Panc1 (cell line): ENCODE measurements at regions not wholly inside any gene's neighbourhood (a gene's known extent, or its start where the extent isn't known, plus 50 kb on each side); places are given as distances from the start of the nearest gene placed in this dataset.

ENCODE experiments used
- ATAC-seq: fragments of 200-7000 bp; cut with Tn5 transposase; 2 replicates; pipeline ENCODE4 v1.9.1; 2020; ENCODE audit warnings: mild to moderate bottlenecking, moderate library complexity
- BruUV-seq: library from RNA; stranded (reverse); fragments of 400-500 nt; replicated peaks from 2 replicates; lab custom pipeline; 2021; lab: Mats Ljungman, UMichigan
- CTCF ChIA-PET: fragments of 300-600 bp; sonication (Branson Sonifier 250); formaldehyde crosslinking; loops from one replicate; lab custom pipeline; 2022; ENCODE audit warnings: antibody characterized with exemption; lab: Charles Lee
- POLR2A ChIA-PET: fragments of 300-600 bp; sonication (Branson Sonifier 250); formaldehyde crosslinking; loops from one replicate; lab custom pipeline; 2022; ENCODE audit warnings: antibody characterized with exemption; lab: Charles Lee
- DNase-seq: peaks from one replicate; pipeline ENCODE4 v3.0.0-alpha.2; 2010; ENCODE audit warnings: low read depth, low spot score
- H3K27ac ChIP-seq: 2 replicates; pipeline ENCODE4 v1.5.1; 2011; ENCODE audit warnings: mild to moderate bottlenecking, low read length, inconsistent platforms
- H3K27me3 ChIP-seq: fragments of 200-500 bp; sonication (Bioruptor generic); 2 replicates; pipeline ENCODE4 v1.6.0; 2014; ENCODE audit warnings: low read length, inconsistent platforms; ENCODE audit not compliant: control insufficient read depth, insufficient read depth
- H3K36me3 ChIP-seq: fragments of 200-500 bp; sonication (Bioruptor generic); 2 replicates; pipeline ENCODE4 v1.5.1; 2014; ENCODE audit warnings: inconsistent platforms, mild to moderate bottlenecking, low read length, moderate library complexity; ENCODE audit not compliant: control insufficient read depth, insufficient read depth
- H3K4me1 ChIP-seq: 2 replicates; pipeline ENCODE4 v1.5.1; 2011; ENCODE audit warnings: inconsistent platforms, mild to moderate bottlenecking, low read length, moderate library complexity; ENCODE audit not compliant: control insufficient read depth, insufficient read depth
- H3K4me3 ChIP-seq, 2 experiments: 2 replicates each; pipeline ENCODE4 v1.5.1; 2011 to 2012; ENCODE audit warnings: low read depth in 2 of 2, low read length in 2 of 2, mild to moderate bottlenecking in 2 of 2, inconsistent platforms in 1 of 2, moderate library complexity in 1 of 2
- H3K9me3 ChIP-seq: fragments of 200-500 bp; sonication (Bioruptor generic); 2 replicates; pipeline ENCODE4 v1.5.1; 2014; ENCODE audit warnings: low read depth, mild to moderate bottlenecking, inconsistent platforms, low read length, moderate library complexity; ENCODE audit not compliant: control insufficient read depth, insufficient read depth
- POLR2AphosphoS5 ChIP-seq: IDR thresholded peaks from 2 replicates; pipeline ENCODE4 v1.6.1; 2012; ENCODE audit warnings: mild to moderate bottlenecking, low read depth, low read length, moderate library complexity
- SIN3A ChIP-seq: IDR thresholded peaks from 2 replicates; pipeline ENCODE4 v1.6.1; 2012; ENCODE audit warnings: low read depth, mild to moderate bottlenecking, low read length, moderate library complexity, borderline replicate concordance; ENCODE audit not compliant: insufficient read depth
- TCF7L2 ChIP-seq: IDR thresholded peaks from 2 replicates; pipeline ENCODE4 v1.6.1; 2011; ENCODE audit warnings: mild to moderate bottlenecking, low read depth, low read length, inconsistent platforms
- in situ Hi-C: cut with HindIII; loops from 2 replicates; pipeline ENCODE4 v1.10.0; 2016; ENCODE audit warnings: low sequenced_read_pairs, low pct_unique_long_range_greater_than_20kb
- intact Hi-C: fragments of 100-400 bp; cut with micrococcal nuclease; formaldehyde crosslinking; loops from one replicate; pipeline ENCODE4 v1.10.0; 2022; ENCODE audit not compliant: unreplicated experiment
- TF ChIP-seq, protein P1 (sequence below): fragments of 450-650 bp; IDR thresholded peaks from 2 replicates; pipeline ENCODE4 v1.5.1; 2017; ENCODE audit warnings: mild to moderate bottlenecking
- TF ChIP-seq, protein P2 (sequence below), 2 experiments: IDR thresholded peaks; 2 replicates each; pipeline ENCODE4 v1.6.1; 2011 to 2012; ENCODE audit warnings: low read depth in 2 of 2, control low read depth in 1 of 2, low read length in 1 of 2, mild to moderate bottlenecking in 1 of 2, moderate library complexity in 1 of 2; ENCODE audit not compliant: insufficient read depth in 1 of 2

DNA sequence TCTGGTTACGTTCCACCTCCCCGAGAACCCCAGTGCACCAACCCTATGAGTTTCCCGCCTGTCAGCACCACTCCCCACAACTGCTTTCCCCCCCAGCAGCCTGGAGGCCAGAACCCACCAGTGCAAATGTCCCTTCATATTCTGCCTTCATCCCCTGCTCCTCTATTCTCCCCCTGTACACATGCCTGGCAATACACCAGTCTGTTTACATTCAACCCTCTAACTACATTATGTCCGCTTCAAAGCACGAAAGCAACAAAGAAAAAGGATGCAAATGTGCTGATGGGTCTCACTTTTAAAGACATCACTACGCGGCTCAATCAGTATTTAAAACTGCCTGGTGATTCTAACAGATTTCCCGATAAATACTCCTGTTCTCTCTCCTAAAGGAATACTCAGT lies 126.7 kb upstream of the SORBS2 start:
- DNase-seq (no peak), ATAC-seq (no peak)
- in situ Hi-C loops (no loop called here), intact Hi-C loops (no loop called here)
- Histone ChIP-seq H3K27me3 (no peaks in the 10 kb centered on the region), H3K27ac (no peak overlapping the region), H3K4me3 (no peak overlapping the region), H3K4me1 (no peaks in the 10 kb centered on the region), H3K9me3 (no peaks in the 10 kb centered on the region), H3K36me3 (no peaks in the 10 kb centered on the region)
- TF ChIP-seq TCF7L2 (no peak), POLR2AphosphoS5 (no peak), SIN3A (no peak)
- TF ChIP-seq, protein P1, sequence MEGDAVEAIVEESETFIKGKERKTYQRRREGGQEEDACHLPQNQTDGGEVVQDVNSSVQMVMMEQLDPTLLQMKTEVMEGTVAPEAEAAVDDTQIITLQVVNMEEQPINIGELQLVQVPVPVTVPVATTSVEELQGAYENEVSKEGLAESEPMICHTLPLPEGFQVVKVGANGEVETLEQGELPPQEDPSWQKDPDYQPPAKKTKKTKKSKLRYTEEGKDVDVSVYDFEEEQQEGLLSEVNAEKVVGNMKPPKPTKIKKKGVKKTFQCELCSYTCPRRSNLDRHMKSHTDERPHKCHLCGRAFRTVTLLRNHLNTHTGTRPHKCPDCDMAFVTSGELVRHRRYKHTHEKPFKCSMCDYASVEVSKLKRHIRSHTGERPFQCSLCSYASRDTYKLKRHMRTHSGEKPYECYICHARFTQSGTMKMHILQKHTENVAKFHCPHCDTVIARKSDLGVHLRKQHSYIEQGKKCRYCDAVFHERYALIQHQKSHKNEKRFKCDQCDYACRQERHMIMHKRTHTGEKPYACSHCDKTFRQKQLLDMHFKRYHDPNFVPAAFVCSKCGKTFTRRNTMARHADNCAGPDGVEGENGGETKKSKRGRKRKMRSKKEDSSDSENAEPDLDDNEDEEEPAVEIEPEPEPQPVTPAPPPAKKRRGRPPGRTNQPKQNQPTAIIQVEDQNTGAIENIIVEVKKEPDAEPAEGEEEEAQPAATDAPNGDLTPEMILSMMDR, result no peak
- TF ChIP-seq, protein P2, sequence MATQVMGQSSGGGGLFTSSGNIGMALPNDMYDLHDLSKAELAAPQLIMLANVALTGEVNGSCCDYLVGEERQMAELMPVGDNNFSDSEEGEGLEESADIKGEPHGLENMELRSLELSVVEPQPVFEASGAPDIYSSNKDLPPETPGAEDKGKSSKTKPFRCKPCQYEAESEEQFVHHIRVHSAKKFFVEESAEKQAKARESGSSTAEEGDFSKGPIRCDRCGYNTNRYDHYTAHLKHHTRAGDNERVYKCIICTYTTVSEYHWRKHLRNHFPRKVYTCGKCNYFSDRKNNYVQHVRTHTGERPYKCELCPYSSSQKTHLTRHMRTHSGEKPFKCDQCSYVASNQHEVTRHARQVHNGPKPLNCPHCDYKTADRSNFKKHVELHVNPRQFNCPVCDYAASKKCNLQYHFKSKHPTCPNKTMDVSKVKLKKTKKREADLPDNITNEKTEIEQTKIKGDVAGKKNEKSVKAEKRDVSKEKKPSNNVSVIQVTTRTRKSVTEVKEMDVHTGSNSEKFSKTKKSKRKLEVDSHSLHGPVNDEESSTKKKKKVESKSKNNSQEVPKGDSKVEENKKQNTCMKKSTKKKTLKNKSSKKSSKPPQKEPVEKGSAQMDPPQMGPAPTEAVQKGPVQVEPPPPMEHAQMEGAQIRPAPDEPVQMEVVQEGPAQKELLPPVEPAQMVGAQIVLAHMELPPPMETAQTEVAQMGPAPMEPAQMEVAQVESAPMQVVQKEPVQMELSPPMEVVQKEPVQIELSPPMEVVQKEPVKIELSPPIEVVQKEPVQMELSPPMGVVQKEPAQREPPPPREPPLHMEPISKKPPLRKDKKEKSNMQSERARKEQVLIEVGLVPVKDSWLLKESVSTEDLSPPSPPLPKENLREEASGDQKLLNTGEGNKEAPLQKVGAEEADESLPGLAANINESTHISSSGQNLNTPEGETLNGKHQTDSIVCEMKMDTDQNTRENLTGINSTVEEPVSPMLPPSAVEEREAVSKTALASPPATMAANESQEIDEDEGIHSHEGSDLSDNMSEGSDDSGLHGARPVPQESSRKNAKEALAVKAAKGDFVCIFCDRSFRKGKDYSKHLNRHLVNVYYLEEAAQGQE (IDR thresholded peaks at IDR 0.05; ENCODE audit: insufficient read depth in 1 of 2, low read depth in 2 of 2, low read length in 1 of 2), result no peak
- ChIA-PET POLR2A (no interaction called here), CTCF (no interaction called here)
- no TSS peak for BruUV-seq

DNA sequence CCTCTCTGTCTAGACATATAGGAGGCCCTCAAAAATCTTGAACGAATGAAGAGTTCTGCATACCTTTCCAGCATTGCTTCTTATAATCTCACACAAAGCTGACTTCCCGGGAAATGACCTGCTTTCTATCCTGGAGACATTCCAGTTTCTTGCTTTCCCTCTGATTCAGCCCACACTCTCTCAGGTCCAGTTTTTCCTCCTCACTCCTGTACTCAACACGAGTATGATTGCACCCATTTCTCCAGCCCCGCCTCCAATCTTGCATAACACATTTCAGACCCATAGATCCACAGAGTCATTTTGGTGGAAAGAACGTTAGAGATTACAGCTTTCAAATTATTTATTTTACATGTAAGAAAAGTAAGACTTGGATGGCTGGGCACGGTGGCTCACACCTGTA lies 127.5 kb upstream of the TLR3 start:
- ChIA-PET POLR2A (no interaction called here), CTCF (no interaction called here)
- no peaks in the 10 kb centered on the region for H3K9me3 ChIP-seq
- no peak for TF ChIP-seq SIN3A
- in situ Hi-C loops, result no loop called here
- intact Hi-C loops, result no loop called here
- H3K4me1 ChIP-seq, result no peaks in the 10 kb centered on the region
- H3K4me3 ChIP-seq, result no peak overlapping the region
- H3K36me3 ChIP-seq, result no peaks in the 10 kb centered on the region
- no TSS peak for BruUV-seq
- no peaks in the 10 kb centered on the region for H3K27me3 ChIP-seq
- no peak for DNase-seq
- H3K27ac ChIP-seq, result no peak overlapping the region
- ATAC-seq, result no peak

DNA sequence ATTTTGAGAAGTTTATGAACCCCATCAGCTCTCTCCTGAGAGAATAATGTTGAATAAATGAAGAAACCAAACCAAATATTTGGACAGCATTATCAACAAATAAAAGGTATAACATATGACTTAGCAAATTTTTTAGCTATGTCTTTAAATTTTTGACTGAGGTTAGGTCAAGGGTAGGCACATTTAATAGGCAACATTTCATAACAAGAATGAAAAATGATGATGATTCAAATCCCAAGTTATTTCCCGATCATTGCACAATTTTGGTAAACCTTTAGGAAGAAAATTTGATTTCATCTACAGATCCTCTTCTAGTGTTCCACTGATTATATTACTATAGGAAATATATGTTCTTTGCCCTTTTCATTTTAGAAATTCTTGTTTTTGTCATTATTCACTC lies 123.7 kb upstream of the TLR3 start:
- Histone ChIP-seq H3K9me3 (no peaks in the 10 kb centered on the region), H3K4me1 (no peaks in the 10 kb centered on the region), H3K36me3 (no peaks in the 10 kb centered on the region), H3K27ac (no peak overlapping the region), H3K27me3 (no peaks in the 10 kb centered on the region), H3K4me3 (no peak overlapping the region)
- intact Hi-C loops (no loop called here), in situ Hi-C loops (no loop called here)
- CTCF ChIA-PET, result no interaction called here
- no peak for TF ChIP-seq TCF7L2
- TF ChIP-seq, protein P2 (IDR thresholded peaks at IDR 0.05; ENCODE audit: insufficient read depth in 1 of 2, low read depth in 2 of 2, low read length in 1 of 2), result no peak
- ATAC-seq (no peak), DNase-seq (no peak)
- no TSS peak for BruUV-seq
- POLR2A ChIA-PET, result no interaction called here
